ENCODE measurements at regions not wholly inside any gene's neighbourhood (a gene's known extent, or its start where the extent isn't known, plus 50 kb on each side); places are given as distances from the start of the nearest gene placed in this dataset.

GRCh38 chr17:15124746-15125145 is 140.4 kb downstream of the PMP22 start:
- H3K36me3 Mint-ChIP-seq (ENCODE audit: insufficient read depth), result no peaks in the 10 kb centered on the region
- H3K27me3 Mint-ChIP-seq, result peaks cover 20% of the 10 kb centered on the region
- no peak overlapping the region for H3K27ac Mint-ChIP-seq
- peaks cover 3% of the 10 kb centered on the region for H3K9me3 Mint-ChIP-seq (ENCODE audit: low read depth)
- no peak for DNase-seq (ENCODE audit: low spot score, unreplicated experiment)
- H3K4me3 Mint-ChIP-seq (ENCODE audit: low read depth), result no peak overlapping the region
- no peak for TF ChIP-seq CTCF (IDR thresholded peaks at IDR 0.05; ENCODE audit: unreplicated experiment)
- no peaks in the 10 kb centered on the region for H3K4me1 Mint-ChIP-seq (ENCODE audit: low read depth)

- no peak for TF ChIP-seq CTCF (IDR thresholded peaks at IDR 0.05; ENCODE audit: unreplicated experiment)
- peaks cover 20% of the 10 kb centered on the region for H3K27me3 Mint-ChIP-seq
- no peak overlapping the region for H3K4me3 Mint-ChIP-seq (ENCODE audit: low read depth)
- DNase-seq (ENCODE audit: low spot score, unreplicated experiment), result no peak
- H3K27ac Mint-ChIP-seq, result no peak overlapping the region
- H3K9me3 Mint-ChIP-seq (ENCODE audit: low read depth), result peaks cover 3% of the 10 kb centered on the region
- H3K4me1 Mint-ChIP-seq (ENCODE audit: low read depth), result no peaks in the 10 kb centered on the region
- H3K36me3 Mint-ChIP-seq (ENCODE audit: insufficient read depth), result no peaks in the 10 kb centered on the region
Measured at GRCh38 chr17:15124264-15124595, 140.9 kb downstream of the PMP22 start.

- Mint-ChIP-seq H3K4me1 (ENCODE audit: low read depth) (no peaks in the 10 kb centered on the region), H3K9me3 (ENCODE audit: low read depth) (peaks cover 3% of the 10 kb centered on the region), H3K27ac (no peak overlapping the region)
Measured at GRCh38 chr17:15123593-15124263, 141.4 kb downstream of the PMP22 start.

GRCh38 chr17:15122857-15123256 is 142.3 kb downstream of the PMP22 start:
- Mint-ChIP-seq H3K4me1 (ENCODE audit: low read depth) (no peaks in the 10 kb centered on the region), H3K27ac (no peak overlapping the region), H3K36me3 (ENCODE audit: insufficient read depth) (no peaks in the 10 kb centered on the region), H3K9me3 (ENCODE audit: low read depth) (peaks cover 3% of the 10 kb centered on the region), H3K27me3 (peaks cover 27% of the 10 kb centered on the region), H3K4me3 (ENCODE audit: low read depth) (no peak overlapping the region)
- TF ChIP-seq CTCF (IDR thresholded peaks at IDR 0.05; ENCODE audit: unreplicated experiment), result no peak
- no peak for DNase-seq (ENCODE audit: low spot score, unreplicated experiment)

More at GRCh38 chr17:15123593-15124263, 141.4 kb downstream of the PMP22 start:
- no peak for TF ChIP-seq CTCF (IDR thresholded peaks at IDR 0.05; ENCODE audit: unreplicated experiment)
- Mint-ChIP-seq H3K4me3 (ENCODE audit: low read depth) (no peak overlapping the region), H3K27me3 (peaks cover 20% of the 10 kb centered on the region), H3K36me3 (ENCODE audit: insufficient read depth) (no peaks in the 10 kb centered on the region)
- no peak for DNase-seq (ENCODE audit: low spot score, unreplicated experiment)

- Mint-ChIP-seq H3K4me1 (ENCODE audit: low read depth) (no peaks in the 10 kb centered on the region), H3K27me3 (peaks cover 30% of the 10 kb centered on the region), H3K36me3 (ENCODE audit: insufficient read depth) (no peaks in the 10 kb centered on the region), H3K9me3 (ENCODE audit: low read depth) (peaks cover 6% of the 10 kb centered on the region), H3K4me3 (ENCODE audit: low read depth) (no peak overlapping the region), H3K27ac (no peak overlapping the region)
- no peak for TF ChIP-seq CTCF (IDR thresholded peaks at IDR 0.05; ENCODE audit: unreplicated experiment)
- DNase-seq (ENCODE audit: low spot score, unreplicated experiment), result no peak
Measured at GRCh38 chr17:15121426-15121825, 143.7 kb downstream of the PMP22 start.
